K562 (cell line): ENCODE measurements at regions not wholly inside any gene's neighbourhood (a gene's known extent, or its start where the extent isn't known, plus 50 kb on each side); places are given as distances from the start of the nearest gene placed in this dataset.

Source experiments
- NFIX ChIP-seq: fragments of 250-450 bp; sonication (Bioruptor Pico); IDR thresholded peaks from 2 replicates; pipeline ENCODE4 v1.4.0; 2020; ENCODE audit warnings: low read depth, mild to moderate bottlenecking, moderate library complexity
- POLR2AphosphoS5 ChIP-seq: IDR thresholded peaks from 2 replicates; pipeline ENCODE4 v1.6.1; 2011; ENCODE audit warnings: mild to moderate bottlenecking, low read depth, low read length, moderate library complexity; ENCODE audit not compliant: control insufficient read depth, insufficient read depth

- TF ChIP-seq POLR2AphosphoS5 (no peak), NFIX (no peak)
Observed at GRCh38 chr4:61024610-61025009, 175.5 kb upstream of the ADGRL3 start.
